HuH-7 (cell line): ENCODE measurements at regions not wholly inside any gene's neighbourhood (a gene's known extent, or its start where the extent isn't known, plus 50 kb on each side); places are given as distances from the start of the nearest gene placed in this dataset.

Experiments used
- DNase-seq: peaks from one replicate; pipeline ENCODE4 v3.0.0; 2011; ENCODE audit warnings: low spot score

DNA sequence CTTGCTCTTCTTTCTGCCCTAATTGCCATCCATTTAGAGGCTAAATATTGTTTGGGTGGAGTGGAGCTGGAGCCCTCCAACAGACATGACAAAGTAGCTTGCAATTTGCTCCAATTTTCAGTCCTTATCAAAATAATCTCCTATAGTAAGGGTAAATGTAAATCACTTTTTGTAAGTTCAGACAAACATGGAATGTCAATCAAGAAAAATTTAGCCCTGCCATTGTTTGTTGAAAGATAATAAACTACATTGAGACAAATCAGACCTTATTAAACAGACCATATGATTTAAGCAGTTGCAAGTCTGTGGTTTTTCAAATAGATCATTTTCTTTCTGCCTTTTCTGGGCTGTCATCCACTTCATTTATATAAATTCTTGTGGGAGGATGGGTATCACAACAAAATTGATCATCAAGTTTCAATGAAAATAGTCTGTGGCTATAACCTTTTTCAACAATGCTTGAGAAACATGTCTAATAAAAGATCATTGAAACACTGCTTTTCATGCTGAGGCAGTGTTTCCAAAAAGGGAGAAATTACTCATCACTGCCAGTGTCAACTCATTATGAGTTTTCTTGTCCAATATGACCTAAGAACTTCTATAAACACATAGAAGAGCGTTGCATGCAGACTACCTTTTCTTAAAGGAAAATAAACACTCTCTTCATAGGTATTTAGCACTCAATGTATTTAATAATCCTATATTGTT lies 1152.0 kb upstream of the B3GALT2 start:
- no peak for DNase-seq

DNA sequence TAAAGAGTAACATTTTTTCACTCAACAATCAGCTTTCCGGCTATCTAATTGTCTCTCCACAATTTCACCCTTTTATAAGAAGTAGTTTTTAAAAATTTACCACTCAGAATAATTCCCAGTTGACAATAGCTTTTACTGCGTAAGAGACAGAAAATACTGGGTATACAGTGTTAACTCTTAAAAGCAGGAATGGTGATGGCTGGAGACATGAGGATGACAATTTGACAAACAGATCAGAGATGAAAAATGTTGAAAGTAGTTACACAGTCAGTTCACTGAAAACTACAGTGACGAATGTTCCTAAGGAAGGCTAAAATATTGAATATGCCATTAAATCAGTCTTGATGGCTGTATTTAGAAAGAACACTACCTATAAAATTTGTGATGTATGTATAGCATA lies 1146.8 kb upstream of the B3GALT2 start:
- no peak for DNase-seq

DNA sequence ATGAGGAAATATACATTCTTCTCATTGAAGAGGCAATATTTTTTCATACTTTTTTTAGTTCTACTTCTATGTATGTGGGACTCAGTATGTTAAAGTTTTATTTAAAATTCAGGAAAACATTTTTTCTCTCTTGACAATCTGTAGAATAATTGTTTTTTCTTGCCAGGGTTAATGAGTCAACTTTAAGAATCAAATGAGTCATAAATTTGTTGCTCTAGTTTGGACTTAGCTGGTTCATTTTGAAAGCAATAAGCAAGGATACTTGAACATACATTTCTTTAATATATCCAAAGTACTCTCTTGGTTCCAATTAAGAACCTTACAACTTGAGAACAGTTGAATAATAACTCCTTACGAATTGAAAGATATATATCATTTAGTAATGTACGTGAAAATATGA lies 1145.3 kb upstream of the B3GALT2 start:
- no peak for DNase-seq

DNA sequence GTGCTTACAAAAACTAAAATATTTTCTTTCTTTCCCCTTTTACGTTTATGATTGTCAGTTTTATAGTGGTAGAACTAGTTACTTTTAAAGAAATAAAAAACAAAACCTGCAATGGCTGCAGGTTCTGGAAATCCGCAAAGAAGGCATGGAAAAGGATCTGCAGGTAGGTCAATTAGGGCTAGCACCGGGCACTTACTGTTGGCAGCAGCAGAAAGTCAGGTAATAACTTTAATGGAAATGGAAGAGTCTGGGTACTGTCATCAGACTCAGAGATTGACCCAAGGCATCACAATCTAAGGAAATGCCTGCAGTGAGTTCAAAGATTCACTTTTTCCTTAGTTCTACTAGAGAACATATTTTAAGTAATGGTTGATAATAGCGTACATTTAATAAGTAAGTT lies 1136.3 kb upstream of the B3GALT2 start:
- DNase-seq = no peak

DNA sequence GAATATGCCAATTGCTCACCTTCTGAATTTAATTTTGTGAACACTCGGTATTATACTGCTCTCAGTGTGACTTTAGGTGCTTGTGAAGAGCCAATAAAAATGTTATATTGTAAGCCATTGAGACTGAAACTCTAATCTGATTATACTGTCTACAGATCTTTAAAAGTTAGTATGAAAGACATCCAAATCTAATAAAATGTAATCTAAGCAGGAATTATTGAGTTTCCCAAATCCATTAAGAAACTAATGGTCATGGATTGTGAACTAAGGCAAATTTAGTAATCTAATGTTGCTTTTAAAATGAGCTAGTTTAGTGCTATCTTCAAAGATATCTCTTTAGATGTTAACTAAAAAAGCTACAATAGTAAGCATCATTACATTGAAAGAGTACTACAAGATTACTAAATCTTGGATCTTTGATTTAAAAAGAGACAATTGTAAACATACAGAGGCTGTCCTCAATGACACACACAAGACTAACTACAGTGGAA lies 1132.4 kb upstream of the B3GALT2 start:
- no peak for DNase-seq

DNA sequence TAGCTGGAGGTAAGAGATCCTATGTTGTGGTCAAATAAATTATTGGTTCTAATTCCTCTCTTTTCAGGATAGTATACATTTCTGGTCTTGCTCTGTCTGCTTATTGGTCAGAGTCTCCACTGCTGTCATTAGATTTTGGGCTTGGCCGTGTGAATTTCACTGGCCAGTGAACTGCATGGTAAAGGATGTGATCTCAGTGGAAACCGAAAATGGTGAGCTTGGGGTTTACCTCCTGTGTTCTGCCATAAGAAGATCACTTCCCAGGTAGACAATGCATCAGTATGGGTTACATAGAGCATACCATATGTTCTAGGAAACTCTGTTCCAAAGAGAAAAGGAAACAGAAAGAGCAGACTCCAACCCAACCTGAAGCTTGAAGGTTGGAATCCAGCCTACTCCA lies 1123.3 kb upstream of the B3GALT2 start:
- DNase-seq = no peak

DNA sequence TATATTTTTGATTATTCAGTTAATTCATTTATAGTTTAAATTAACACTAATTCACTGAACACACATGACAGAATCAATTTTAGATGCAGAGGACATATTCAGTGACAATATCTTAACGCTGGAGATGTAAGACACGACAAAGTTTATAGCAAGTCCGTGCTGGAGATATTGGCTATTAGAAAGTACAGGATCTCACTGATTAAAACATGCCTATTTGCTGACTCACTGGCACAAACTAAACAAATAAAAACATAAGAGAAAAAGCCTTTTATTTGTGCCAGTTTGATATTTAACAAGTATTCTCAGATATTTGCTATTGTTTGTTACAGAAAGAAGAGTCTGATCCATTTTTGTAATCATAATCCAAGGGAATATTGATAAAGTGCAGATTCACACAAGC lies 1122.9 kb upstream of the B3GALT2 start:
- DNase-seq = no peak

DNA sequence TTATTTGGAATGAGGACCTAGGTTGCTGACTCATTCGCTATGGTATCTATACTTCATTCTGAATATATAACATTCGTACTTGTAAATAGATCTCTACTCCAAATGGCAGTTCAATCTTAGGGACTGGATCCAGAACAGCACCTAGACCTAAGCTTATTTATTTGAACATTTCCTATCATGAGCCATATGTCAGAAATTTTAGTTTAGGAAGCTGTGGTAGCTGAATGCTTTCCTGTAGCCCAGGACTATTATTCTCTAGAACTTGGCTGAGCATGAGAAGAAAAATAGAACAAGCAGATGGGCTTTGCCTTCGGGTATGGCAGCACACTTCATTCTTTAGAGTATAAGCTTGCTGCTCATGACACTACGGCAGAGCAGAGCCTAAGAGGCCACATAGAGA lies 1114.4 kb upstream of the B3GALT2 start:
- no peak for DNase-seq

DNA sequence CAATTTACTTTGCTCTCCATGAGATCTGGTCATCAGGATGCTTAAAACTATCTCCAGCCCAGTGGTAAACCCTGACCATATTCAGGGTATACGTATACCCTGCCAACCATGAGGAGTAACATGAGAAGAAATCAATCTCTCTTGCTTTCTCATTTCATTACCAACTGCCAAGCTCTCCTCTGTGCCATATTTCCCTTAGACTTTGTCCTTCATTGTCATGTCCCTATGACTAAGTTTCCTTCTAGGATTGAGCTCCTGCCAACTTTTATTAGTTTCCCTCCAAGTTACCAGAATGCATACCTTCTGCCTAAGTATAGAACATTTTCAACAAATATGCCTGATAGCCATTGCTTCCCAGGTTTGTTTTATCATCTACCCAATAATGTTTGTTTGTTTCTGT lies 1113.9 kb upstream of the B3GALT2 start:
- no peak for DNase-seq

DNA sequence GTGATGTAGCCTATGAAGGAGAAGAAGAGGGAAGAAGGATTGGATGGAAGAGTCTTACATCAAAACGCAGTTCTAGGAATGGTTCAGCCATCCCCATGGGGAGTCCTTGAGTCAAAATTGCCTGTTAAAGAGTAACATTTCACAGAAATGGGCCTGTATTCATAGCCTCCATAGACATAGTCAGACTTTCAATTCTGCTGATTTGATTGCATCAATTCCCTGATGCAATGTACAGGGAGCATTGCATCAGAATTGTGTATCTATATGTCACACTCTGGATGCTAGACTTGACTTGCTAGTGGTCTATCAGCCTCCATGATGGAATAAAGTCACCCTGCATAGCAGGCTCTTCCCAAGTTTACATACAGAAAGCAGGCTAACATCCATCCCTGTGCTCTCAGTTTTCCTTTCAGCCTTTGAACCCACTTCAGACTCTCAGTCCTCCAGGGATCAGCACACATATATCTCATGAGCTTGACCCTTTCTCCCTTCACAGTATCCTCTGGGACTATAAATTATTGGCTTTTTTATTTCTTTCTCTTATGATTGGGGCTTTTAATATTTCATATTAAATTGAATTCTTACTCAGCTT lies 1111.7 kb upstream of the B3GALT2 start:
- DNase-seq = no peak

DNA sequence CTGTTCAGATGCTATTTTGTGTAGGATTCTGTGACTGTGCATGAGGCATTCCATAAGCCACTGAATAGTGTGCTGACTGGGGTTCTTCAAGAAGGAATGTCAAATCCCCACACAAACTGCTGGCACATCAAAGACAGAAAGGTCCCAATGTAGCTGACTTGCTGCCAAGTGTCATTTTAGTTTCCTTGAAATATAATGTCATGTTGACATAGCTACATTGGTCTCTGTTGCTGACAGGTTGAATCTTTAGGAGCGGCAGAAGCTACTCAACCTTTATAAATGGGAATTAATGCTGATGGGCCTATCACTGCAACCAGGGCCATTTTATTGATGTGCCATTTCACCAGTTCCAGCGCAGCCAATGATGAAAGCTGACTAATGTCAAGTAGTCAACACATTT lies 1110.7 kb upstream of the B3GALT2 start:
- DNase-seq = no peak

DNA sequence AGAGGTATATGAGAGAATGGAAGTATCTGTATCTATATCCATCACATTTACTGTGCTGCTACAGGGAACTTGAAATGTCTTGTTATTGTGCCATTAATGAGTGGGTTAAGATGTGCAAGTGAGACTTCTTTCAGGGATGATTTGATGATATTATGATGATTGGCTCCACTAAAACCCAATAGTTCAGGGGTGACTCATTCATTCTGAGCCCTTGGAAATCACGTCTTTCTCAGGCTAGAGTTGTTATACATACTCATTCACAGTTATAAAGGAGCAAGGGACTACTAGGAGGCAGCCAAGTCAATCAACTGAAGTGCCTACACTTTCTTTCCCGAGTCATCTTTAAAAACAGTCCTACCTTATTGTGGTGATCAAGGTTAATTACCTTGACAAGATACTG lies 1109.8 kb upstream of the B3GALT2 start:
- no peak for DNase-seq

DNA sequence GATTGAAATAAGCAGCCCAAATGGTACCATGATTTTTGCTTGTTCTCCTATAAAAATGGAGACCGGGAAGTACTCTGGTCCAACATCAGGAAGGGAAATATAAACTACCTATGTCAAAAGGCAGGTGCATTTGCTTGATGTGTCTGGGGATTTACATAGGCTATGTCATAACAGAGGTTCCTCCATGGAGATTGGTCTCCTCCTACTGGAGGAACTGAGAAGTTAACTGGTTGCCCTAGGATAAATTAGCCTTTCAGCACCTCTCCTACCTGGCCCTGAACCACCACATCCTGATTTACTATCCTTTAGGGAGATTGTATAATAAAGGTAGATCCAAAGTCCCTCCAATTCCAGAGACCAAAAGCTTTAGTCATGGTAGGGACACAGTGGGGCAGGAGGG lies 1109.3 kb upstream of the B3GALT2 start:
- DNase-seq = peak; percentile 23

DNA sequence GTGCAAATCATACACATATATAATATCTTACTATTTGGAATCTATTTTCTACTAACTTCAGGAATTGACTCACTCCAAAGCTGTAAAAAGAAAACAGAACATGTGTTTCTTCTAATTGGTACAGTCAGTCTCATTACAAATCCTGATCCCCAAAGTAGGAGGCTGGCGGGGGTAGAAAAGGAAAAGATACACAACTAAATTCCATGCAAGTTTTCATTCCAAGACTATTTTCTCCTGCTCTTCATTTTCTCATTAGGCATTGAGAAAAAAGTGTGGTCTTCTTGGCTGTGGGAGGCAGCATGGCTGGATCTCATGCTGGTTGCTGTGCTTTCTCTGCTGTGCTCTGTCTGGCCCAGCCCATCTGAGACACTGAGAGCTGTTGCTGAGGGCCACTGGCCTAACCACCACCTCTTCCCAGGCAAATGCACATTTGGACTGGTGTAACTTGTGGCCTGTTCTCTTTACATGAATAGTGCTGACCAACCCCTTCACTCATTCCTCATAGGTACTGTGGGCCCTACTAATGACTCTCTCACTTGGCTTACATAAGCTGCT lies 1107.5 kb upstream of the B3GALT2 start:
- no peak for DNase-seq

DNA sequence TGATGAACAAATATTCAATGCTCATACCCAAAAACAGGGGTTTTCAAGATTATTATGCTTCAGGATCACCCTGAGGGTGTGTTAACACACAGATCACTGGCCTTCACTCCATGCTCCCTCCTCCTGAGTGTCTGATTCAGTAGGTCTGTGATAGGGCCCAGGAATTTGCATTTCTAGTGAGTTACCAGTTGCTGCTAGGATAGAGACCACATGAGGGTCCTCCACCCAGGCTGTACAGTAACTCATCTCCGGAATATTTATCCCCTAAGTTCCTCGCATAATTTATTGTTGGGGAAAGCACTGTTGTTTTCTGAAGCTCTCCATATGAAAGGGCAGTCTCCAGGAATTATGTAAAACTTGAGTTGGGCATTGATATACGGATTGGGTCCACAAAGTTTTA lies 1106.6 kb upstream of the B3GALT2 start:
- DNase-seq = no peak

DNA sequence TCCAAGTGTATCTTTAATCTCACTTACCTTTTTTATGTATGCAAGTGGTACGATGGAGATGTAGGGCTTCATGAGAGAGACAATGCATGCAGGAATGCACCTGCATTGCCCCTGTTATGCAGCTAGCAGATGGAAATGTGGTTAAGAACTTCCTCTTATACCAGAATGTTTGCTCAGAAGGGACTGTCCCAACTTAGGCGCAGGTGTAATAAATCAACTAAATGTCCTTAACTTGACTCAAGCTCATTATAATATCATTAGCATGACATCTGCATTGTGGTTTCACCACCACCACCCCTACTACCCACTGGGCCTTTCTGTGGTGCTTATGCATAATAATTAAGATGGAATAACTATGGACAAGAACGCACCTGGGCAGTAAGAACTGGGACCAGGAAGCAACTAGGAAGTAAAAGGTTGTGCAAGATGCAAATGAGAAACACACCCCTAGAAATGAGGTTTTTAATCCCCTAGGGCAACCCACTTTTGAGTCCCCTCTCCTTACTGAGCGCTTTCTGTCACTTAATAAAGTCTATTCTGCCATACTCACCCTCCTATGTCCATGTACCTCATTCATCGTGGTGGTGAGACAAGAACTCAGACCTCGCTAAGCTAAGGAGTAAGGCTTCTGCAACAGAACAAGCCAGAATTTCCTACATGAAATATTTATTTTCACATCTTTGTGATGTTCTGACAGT lies 1103.3 kb upstream of the B3GALT2 start:
- DNase-seq = no peak

DNA sequence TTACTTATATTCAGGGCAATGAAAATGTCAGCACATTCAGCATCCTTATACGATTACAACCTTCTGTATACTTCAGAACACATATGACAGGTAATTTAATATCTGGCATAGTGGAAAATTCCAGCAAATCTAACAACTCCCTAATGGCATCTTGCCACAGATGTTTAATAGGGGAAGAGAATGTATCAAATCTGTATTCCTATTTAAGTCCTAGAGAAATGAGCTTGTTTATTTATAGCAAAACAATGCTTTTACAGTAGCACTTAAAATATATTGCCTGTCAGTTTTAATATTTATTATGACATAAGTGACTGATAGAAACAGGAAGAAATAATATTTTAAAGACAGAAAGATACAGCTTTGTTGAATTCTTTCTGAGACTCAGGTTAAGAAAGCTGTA lies 1101.8 kb upstream of the B3GALT2 start:
- no peak for DNase-seq

DNA sequence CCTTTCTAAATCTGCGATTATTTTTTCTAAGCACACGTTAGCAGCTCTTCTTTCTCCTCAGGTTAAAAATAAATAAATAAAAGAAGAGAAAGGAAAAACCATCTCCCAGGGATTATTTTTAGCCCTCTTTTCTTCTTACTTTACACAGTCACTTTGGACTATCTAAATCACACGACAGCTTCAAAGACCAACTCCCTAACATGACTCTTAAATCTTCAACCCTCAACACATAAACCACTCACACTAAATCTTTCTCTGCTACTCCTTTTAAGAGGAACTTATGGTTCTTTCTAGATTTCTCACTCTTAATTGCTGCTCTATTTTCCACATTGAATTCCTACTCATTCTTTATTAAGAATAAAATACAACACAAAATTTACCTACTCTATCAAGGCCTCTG lies 1095.0 kb upstream of the B3GALT2 start:
- no peak for DNase-seq

DNA sequence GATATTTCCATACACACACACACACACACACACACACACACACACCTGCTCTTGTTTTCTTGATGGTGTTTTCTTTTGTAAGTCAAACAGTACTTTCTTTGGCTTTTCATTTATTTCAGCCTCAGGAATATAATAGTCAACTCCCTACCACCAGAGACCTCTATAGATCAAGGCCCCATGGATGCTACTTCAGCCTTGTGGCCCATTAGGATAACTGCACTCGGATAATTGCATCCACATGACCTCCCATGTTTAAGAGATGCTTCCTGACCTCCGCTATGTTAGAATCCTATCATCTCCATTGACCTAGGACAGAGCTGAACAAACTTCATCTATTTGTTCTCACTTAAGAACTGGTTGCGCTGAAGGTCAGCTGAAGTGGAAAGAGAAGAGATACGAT lies 1094.0 kb upstream of the B3GALT2 start:
- no peak for DNase-seq

DNA sequence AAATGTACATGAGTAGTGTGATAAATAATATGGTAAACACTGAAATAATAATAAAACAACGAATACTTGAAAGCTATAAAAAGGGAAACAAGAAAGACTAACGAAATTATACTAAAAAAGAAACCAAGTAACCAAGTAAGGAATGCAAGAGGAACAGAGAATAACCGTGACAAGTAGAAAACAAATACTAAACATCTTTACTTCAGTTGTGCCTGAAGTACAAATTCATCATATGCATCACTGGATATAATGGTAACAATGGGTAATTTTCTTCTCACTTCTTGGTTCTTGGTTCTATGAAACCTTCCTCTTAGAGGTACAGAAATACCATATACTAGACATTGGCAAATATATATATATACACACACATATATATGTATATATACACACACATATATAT lies 1093.6 kb upstream of the B3GALT2 start:
- no peak for DNase-seq

DNA sequence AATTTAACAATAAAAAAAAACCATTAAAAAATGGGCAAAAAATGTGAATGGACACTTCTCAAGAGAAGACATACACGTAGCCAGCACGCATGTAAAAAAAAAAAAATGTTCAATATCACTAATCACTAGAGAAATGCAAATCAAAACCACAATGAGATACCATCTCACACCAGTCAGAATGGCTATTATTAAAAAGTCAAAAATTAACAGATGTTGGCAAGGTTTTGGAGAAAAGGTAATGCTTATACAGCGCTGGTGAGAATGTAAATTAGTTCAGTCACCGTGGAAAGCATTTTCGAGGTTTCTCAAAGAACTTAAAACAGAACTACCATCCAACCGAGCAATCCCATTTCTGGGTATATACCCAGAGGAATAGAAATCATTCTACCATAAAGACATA lies 1091.5 kb upstream of the B3GALT2 start:
- no peak for DNase-seq

DNA sequence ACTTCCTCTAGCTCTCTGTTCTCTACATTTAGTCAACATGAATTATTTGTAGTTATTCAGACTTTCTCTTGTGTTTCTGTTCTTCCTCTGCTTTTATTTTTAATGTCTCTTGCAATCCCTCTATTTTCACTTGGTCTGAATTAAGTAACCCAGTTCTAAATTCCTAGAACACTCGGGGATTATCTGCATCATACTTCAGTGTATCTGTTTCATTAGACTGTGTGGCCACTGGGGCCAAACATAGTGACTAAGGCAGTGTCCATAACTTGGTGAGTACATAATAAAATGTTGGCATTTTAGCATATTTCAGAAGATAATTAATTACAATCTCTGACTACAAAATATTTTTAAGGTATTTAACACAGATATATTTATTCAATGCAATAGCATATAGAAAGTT lies 1087.2 kb upstream of the B3GALT2 start:
- no peak for DNase-seq

DNA sequence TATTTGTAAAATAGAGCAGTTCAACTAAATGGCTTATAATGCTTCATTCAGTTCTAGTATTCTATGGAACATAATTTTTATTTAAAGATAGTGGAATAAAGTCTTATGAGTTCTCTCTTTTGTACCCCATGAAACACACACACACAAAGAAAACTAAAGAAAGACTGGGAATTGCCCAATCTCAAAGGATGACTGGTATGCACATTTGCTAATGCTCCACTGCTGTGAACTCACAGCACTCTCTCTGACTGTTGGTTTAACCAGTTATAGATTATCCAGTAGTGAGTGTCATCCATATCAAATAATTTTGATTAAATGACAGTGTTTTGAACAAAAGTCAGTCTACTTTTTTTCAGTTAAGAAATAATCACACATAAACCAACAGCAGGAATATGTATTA lies 1082.4 kb upstream of the B3GALT2 start:
- DNase-seq = peak; percentile 3
